GM19238 (cell line): ENCODE measurements at regions not wholly inside any gene's neighbourhood (a gene's known extent, or its start where the extent isn't known, plus 50 kb on each side); places are given as distances from the start of the nearest gene placed in this dataset.

ENCODE experiments used
- DNase-seq: peaks from one replicate; pipeline ENCODE4 v3.0.0; 2011; ENCODE audit warnings: low spot score; ENCODE audit not compliant: insufficient read length

DNA sequence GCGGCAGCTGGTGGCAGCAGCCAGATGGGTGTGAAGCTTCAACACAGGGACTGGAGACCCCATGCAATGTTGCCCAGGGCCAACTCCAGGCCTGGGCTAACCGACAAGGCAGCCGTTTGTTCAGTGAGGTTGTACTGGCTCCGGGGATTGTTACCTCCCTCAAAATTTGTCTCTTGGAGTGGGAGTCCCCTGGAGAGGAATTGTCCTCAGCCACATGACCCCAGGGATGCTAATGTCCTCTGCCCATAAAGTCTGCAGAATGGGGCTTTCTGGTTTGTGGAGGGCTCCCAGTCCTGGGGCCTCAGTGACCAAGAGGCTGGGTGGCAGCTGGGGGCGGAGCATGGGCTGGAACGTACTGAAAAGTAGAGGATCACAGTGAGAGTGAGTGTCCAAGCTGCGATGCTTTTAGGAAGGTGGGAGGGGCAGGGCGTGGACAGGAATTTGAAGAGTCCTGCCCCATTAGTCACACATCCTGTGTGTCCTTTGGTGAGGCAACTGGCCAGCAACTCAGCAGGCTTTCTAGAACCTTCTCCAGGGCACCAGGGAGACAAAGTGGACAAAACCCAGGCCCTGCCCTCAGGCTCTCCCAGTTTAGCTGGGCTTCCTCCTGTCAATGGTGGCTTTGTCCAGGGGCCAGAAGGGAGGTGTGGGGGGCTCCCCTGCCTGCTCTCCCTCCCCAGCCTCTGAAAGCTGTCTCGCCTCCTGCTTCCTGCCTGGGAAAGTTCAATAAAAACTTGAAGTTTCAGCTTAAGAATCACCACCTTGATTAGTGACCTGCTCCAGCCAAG is 114.0 kb downstream of the NSG2 start:
- no peak for DNase-seq

DNA sequence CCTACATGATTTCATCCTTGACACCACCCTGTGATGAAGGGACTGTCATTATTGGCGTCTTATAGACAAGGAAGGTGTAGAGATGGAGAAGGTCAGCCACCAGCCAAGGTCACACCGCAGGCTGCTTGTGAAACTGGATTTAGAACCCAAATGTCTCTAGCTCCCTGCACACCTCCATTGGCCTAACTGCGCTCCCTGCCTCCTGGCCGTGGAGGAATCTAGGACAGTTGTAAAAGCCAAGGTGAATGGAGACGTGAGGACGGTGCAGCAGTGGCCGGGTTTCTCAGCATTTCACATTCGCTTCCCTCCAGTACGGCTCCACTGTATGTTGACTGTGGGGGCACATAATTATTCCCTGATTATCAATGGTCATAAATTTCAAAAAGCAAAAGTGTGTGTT is 119.9 kb downstream of the NSG2 start:
- DNase-seq = no peak

DNA sequence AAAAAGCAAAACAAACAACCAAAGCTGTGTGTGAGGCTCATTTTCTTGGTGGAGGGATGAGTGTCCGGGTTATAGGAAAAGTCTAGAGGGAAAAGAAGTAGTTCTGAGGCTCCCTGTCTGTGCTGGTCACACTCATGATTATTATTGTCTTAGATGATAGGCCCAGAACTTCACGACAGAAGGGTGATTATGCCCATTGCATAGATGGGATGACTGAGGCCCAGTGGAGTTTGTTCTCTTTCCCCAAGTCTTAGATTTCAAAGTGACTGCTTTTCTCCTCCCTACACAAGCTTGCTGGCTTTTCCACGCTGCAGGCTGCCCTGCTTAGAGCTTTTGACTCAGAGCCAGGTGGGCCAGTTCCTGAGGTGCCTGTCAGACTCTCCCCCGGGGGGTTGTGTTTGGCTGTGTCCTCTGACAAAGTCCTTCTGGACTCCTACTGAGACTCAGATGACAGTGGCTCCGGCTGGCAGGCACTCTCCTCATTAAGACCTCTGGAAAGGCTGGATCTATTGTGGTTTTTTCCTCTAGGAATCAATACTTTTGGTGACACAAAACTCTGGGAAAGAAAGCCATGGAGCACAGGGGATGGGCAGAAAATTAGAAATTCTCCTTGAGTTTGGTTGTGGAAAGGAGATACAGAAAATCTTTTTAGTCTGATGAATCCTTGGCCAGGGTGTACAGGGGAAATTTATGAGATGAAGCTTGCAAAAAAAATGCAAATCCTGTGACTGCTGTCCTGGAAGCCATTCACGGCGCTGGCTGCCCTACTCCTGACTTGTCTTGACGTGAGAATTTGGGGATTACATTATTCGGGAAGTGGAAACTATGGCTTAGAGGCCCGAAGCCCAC is 120.9 kb downstream of the NSG2 start:
- no peak for DNase-seq

DNA sequence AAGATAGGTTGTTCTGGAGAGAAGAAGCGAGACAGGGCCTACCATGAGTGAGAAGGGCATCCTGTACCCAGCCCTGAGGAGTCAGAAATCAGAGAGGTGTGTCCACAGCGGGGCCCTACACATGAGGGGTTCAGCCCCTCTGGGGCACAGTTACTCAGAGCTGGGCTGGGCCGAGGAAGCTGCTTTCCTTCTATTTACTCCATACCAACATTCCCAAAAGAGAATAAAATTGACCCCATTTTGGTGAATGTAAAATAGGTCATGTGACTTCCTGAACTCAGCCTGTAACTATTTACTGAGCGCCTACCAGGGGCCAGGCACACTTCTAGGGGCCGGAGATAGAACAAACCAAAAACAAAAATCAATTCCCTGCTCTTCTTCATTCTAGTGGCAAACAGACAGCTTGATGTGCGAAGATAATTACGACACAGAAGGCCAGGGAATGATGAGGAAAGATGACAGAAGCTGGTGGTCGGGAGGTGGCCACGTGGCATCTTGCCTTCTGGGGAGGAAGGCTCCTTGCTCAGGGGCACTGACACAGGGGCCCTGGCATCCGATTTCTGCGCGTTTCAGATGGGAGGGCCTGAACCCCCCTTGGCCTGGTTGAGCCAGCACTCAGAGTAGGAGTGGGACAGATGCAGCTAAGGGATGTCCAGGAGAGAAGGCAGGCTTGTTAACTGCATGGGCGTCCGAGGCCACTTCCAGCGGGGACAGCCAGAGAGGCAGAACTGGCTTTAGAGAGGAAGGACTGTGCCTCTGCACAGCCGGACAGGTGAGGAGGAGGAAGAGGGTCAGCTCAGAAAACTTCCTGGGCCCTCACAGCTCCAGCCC is 121.8 kb downstream of the NSG2 start:
- no peak for DNase-seq

DNA sequence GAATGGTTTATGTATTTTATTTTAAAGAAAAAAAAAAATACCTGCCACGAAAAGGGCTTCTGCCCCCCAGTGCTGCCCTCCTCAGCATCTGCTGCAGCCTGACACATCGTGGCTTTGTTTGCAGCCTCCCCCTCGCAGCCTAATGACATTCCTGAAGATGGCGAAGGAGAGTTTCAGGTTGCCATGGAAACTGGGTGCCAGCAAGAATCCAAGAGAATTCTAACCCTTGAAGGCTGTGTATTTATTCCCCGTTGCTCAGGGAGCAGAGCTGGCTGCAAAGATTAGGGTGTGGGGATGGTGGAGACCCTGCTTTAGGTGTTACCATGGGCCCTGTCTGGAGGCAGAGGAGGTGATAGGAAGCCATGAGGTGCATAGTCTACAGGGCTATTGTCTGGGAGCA is 126.6 kb downstream of the NSG2 start:
- no peak for DNase-seq

DNA sequence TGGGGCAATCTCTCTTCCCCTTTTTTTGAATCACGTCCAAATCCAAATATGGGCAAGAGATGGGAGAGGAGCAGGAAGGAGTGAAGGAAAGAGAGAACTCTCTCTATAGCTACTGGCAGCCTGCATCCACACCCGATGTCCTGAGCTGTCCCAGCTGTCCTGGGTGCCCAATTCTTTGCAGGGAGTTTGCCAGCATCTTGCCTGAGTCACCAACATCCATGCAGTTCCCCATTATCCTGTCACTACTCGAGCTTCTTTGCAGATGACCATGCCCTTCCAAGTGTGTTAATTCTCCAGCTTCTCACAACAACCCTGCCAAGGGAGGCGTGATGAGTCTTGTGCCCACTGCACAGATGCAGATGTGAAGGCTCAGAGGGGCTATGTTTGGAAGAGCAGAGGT is 127.1 kb downstream of the NSG2 start:
- no peak for DNase-seq

DNA sequence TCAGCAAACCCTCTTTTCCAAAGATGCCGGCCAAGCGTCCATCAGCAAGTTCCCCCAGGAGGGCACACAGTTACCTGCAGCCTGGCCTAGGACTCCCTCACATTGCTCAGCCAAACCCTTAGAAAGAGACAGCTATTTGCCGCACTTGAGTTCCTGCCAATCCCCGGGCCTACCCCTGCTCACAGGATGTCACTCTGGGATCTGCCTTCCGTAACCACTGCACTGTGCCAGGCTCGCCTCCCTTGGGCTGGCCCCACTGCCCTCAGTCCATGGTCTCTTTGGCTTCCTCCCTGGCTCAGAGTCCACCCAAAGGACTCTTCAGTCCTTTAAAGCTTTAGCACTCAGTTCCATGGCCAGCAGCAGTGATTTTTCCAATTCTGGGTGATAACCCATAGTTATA is 128.3 kb downstream of the NSG2 start:
- no peak for DNase-seq

DNA sequence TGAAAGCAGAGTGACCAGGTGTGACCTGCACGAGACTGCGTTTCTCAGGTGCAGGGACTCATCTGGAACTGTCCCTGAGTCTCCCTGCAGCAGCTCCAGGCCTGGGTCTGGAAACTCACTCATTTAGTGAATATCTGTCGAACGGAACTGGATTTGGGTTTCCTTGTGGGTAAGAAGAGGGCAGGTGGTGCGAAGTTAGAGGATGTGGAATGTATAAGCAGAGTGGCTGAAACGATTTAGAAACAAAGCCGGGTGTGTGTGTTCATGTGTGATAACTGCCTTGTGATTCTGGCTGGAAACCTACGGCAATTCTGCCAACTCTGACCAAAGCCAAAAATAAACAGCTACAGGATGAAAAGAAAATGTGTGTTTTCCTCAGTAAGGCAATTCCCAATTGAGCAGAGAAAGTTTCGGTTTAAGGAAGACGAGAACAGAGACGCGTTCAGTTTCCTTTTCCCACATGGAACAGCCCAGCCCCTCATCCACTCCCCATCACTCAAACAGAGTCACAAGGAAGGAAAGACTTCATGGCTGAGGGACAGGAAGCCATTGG is 130.3 kb downstream of the NSG2 start:
- DNase-seq = no peak

DNA sequence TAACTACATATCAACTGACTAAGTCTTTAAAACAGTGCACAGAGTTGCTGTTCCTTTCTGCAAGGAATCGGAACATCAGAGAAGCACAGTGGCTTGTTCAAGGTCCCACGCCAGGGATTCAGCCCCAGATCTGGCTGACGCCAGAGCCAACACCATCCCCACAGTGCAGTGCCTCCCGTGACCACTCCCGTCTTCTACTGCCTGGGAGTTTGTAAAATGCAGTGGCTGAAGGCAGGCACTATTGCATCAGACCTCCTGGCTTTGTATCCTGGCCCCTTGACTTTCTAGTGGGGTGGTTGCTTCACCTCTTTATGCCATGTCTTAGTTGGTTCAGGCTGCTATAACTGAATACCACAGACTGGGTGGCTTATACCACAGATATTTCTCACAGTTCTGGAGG is 131.0 kb downstream of the NSG2 start:
- no peak for DNase-seq

DNA sequence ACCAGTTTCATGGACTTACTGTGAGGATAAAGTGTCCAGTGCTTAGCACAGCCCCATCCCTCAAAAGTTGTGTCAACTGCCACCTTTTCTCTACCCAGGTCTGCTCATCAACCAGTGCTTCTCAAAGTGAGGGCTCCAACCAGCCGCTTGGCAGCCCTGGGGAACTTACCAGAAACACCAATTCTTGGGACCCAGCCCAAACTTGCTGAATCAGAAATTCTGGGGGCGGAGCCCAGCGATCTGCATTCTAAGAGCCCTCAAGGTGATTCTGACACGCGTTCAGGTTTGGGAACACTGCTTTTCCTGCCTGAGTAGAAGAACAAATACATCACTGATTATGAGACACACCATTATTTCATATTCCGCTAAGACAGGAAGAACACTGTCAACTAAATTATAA is 132.0 kb downstream of the NSG2 start:
- no peak for DNase-seq

DNA sequence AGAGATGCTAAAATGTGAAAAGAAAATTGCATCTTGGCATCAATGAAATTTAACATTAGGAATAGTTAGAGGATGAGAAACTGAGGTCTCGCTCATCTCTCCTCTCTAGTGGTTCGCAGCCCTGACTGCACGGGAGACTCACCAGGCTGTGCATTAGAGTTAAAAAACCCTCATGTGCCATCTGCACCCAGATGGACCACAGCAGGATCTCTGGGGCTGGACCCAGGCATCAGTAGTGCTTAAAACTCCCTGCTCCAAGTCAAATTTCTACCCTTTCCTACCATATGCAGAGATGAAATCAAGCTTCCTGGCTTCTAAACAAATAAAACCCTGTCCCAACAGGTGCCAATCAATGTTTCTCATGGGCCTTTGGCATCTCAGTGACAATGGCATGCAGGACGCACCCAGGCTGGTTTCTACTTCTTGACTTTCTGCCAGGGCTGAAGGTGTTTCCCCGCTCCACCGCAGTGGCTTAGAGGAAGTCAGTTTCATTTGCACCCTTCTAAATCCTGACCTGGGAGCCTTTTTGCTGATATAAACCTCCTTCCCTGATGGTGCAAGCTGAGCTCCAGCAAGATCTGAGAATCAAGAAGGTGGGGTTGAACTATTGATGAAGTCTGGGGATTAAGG is 132.6 kb downstream of the NSG2 start:
- no peak for DNase-seq

DNA sequence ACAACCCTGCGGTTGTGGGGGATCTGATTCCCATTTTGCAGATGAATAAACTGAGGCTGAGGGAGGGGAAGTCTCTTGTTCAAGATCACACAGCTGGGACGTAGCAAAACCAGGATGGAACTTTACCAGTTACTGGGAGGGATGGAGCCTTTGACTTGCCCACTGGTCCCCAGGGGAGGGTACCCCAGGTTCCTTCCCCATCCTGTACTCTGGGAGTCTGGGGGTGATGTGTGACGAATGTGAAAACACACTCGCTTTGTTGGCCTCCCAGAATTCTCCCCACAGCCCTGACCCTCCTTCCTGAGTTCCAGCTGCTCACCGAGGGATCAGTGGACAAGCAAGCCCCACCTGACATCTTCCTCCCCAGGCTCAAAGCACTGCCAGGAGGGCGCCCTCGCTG is 135.1 kb downstream of the NSG2 start:
- DNase-seq = no peak

DNA sequence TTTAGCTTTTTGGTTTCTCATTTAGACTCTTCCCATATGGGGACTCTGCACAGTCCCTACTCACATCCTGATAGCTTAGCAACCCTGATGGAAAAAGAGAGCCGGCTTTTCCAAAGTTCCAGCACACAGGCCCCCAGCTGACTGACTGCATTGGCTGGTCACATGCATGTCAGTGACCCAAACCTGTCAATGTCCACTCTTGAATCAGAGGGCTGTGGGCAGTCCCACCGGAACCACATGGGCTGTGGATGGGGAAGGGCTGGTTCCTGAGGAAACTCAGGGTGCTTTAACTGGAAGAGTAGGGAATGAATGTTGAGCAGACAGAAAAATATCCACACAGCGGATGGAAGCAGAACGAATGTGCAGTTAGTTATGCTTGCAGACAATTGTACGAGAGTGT is 136.6 kb downstream of the NSG2 start:
- no peak for DNase-seq

DNA sequence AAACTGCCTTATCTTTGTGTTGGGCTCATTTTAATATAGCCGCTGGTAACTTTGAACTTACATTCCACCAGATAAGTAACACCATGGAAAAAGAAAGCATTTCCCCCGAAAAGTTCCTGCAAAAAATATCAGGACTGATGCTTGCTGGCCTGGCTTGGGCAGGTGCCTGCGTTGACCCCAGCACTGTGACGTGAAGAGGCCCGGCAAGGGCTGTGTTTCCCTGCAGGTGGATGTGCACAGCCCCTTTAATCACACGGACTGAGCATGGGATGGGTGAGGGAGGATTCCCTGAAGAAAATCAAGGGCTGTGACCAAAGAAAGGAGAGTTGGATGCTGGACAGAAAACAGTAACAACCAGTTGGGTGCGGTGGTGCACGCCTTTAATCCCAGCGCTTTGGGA is 138.2 kb downstream of the NSG2 start:
- no peak for DNase-seq

DNA sequence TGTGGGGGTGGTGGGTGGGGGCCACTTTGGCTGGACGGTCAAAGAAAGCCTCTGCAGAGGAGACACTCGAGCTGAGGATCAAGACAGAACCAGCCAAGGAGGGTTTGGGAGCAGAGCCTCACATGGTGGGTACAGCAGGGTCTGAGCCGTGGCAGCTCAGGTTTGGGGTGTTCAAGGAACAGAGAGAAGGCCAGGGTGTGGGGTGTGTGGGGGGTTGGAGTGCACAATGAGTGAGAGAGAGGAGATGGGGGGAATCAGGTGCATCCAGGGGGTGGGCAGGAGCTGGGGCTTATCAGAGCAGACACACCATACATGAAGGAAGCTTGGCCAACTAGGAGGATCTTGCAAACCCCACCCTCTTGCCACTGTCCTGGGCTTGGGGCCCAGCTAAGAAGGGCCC is 140.0 kb downstream of the NSG2 start:
- no peak for DNase-seq

DNA sequence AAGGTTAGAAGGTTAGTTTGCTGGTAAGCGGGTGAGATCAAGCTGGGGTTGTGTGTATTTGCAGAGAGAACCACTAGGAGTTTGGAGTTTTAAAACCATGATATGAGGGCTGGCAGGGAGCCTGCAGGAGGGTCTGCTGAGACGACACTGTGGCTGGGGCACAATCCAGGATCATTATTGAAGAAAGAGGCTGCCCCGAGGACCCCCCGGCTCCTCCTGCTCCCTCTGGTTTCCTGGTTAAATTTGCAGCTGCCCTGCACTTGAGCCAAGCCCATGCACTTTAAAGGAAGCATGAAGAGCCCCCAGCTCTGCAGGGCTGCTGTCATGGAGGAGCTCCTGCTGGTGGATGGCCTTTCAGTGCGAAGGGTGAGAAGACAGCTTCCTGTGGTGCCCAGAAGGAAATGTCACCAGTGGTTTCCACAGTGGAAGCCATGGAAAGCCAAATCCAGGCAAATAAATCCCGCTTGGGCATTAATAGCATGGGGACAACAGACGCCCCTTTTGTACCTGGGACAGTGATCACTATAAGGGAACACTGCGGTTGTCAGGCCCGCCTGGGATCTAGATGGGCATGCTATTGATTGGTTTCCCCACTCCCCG is 140.7 kb downstream of the NSG2 start:
- no peak for DNase-seq

DNA sequence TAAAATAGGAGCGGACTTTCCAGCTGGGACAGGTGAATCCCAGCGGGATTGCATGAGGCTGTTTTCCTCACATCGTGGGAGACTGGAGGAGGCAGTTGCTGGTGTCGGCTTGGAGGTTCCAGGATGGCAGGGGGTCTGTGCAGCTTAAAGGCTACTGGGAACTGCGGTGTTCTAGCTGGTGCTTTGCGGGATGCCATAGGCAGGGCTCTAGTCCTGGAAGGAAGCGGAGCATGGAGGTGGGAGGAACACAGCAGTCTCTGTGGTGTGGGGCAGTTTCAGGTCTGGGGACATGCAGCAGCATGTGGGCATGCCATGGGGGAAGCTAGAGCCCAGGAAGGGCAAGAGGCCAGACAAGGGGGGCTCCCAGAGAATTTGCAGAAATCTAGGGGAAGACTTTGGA is 141.5 kb downstream of the NSG2 start:
- no peak for DNase-seq

DNA sequence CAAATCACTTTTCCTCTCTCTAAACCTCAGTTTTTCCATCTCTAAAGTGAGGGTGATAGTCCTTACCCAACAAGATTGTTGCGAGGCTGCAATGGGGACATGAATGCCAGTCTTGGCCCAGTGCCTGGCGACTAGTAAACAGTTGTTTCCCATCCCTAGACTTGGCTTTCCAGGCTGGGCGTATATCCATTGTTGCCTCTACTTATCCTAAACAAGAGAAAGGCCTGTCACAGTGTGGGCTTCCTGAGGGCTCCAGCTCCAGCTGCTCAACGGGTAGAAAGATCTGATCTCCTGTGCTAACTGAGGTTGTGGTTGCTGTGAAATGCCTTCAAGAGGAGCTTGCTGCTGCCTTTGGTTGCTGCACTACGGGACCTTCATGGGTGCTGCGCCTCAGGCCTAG is 142.0 kb downstream of the NSG2 start:
- DNase-seq = no peak

DNA sequence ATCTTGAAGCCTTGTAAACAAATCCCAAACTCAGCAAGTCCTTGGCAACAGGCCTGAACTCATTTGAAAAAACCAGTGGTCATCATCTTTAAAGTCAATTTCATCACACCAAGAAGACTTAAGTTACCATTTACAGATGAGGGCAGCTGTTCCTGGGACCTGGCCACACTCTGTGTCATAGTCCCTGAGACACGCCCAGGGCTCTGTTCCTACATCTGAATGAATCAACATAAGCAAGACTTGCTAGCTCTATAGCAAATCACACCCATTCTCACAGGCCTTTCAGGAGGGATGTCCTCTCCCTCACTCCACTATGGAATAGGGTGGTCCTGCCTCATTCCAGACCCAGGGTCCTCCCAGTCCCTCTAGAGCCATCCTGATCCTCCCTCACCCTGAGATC is 142.8 kb downstream of the NSG2 start:
- DNase-seq = no peak

DNA sequence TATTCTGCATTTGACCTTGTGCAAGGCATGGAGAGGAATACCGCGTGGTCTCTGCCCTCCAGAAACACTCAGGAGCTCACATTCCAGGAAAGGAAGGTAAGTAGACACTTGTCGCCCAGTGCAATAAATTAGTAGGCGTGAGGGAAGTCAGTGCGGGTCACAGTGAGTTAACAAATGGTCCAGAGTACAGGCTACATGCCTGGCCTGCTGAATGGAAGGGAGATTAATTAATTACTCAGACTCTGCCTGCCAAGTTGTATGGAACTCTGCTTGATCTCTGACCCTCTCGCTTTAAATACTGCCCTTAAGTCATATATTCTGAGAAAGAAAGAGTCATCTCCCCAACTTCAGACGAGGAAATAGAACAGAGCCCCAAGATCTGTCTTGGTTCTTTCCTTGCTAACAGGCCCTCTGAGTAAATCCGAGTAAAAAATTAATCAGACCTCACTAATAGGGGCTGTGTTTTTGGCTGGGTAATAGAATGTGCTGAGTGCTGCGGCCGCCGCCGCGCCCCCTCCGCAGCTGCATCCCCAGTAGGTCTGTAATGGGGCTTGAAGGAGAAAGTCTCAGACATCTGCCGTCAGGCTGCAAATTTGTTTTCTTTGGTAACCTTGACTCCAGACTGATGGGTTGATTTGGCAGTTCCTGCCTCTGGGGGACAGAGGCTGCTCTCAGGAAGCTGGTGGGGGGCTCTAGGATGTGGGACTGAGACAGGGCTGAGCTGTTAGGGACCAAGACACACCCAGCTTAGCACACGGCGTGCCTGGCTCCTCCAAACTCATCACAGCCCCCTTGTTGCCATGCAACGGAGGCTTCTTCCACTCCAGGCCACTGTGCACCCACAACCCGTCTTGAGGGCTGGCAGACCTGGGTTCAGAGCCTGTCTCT is 144.4 kb downstream of the NSG2 start:
- no peak for DNase-seq
